IMR-90 (cell line): ENCODE measurements at regions not wholly inside any gene's neighbourhood (a gene's known extent, or its start where the extent isn't known, plus 50 kb on each side); places are given as distances from the start of the nearest gene placed in this dataset.

Experiments
- ATAC-seq: fragments of 200-7000 bp; cut with Tn5 transposase; 2 replicates; pipeline ENCODE4 v1.9.1; 2020; ENCODE audit warnings: low read depth, mild to moderate bottlenecking, moderate library complexity
- BruUV-seq: library from RNA; stranded (reverse); fragments of 400-500 nt; replicated peaks from 2 replicates; lab custom pipeline; 2021; lab: Mats Ljungman, UMichigan
- CTCF ChIA-PET: fragments of 300-600 bp; formaldehyde crosslinking; extraction: SDS; loops from one replicate; lab custom pipeline; 2021; ENCODE audit warnings: antibody characterized with exemption; lab: Yijun Ruan, JAX
- POLR2A ChIA-PET: fragments of 300-600 bp; sonication (Branson Sonifier 250); formaldehyde crosslinking; loops from one replicate; lab custom pipeline; 2022; ENCODE audit warnings: antibody characterized with exemption; ENCODE audit not compliant: unreplicated experiment; lab: Charles Lee
- DNase-seq: peaks from one replicate; pipeline ENCODE4 v3.0.0; 2013
- H2AFZ ChIP-seq: replicated peaks from 2 replicates; pipeline ENCODE3; 2013; ENCODE audit warnings: low read length, mild to moderate bottlenecking; ENCODE audit not compliant: poor library complexity
- H2AK5ac ChIP-seq: 2 replicates; pipeline ENCODE4 v1.6.1; 2013; ENCODE audit warnings: low read depth, low read length, inconsistent platforms
- H2AK9ac ChIP-seq: replicated peaks from 2 replicates; pipeline ENCODE3; 2013; ENCODE audit warnings: mild to moderate bottlenecking, low read depth, low read length, moderate library complexity; ENCODE audit not compliant: poor library complexity
- H2BK120ac ChIP-seq: 2 replicates; pipeline ENCODE4 v1.6.1; 2013; ENCODE audit warnings: low read depth, low read length, inconsistent platforms
- H2BK15ac ChIP-seq: 3 replicates; pipeline ENCODE4 v1.6.1; 2013; ENCODE audit warnings: low read depth, low read length, inconsistent platforms
- H2BK20ac ChIP-seq: 2 replicates; pipeline ENCODE4 v1.6.1; 2013; ENCODE audit warnings: low read depth, mild to moderate bottlenecking, inconsistent platforms, low read length, moderate library complexity
- H2BK5ac ChIP-seq: 2 replicates; pipeline ENCODE4 v1.6.1; 2013; ENCODE audit warnings: mild to moderate bottlenecking, low read depth, low read length, inconsistent platforms; ENCODE audit not compliant: poor library complexity, severe bottlenecking
- H3K14ac ChIP-seq: replicated peaks from 2 replicates; pipeline ENCODE4 v1.6.1; 2013; ENCODE audit warnings: low read depth, low read length, inconsistent platforms
- H3K18ac ChIP-seq: 2 replicates; pipeline ENCODE4 v1.6.1; 2013; ENCODE audit warnings: low read depth, low read length, control low read depth
- H3K23ac ChIP-seq: 2 replicates; pipeline ENCODE4 v1.6.1; 2013; ENCODE audit warnings: low read depth, low read length, inconsistent platforms
- H3K27ac ChIP-seq: 2 replicates; pipeline ENCODE4 v1.5.1; 2013; ENCODE audit warnings: mild to moderate bottlenecking, control low read depth, low read length; ENCODE audit not compliant: insufficient read depth
- H3K27me3 ChIP-seq: 2 replicates; pipeline ENCODE4 v1.6.1; 2013; ENCODE audit warnings: low read length; ENCODE audit not compliant: control insufficient read depth, insufficient read depth
- H3K36me3 ChIP-seq: 2 replicates; pipeline ENCODE4 v1.6.1; 2013; ENCODE audit warnings: low read length, mixed read lengths; ENCODE audit not compliant: control insufficient read depth, insufficient read depth
- H3K4ac ChIP-seq: 2 replicates; pipeline ENCODE4 v1.6.1; 2013; ENCODE audit warnings: low read depth, low read length, inconsistent platforms
- H3K4me1 ChIP-seq: 2 replicates; pipeline ENCODE4 v1.6.1; 2013; ENCODE audit warnings: low read length, mixed read lengths; ENCODE audit not compliant: control insufficient read depth, insufficient read depth
- H3K4me2 ChIP-seq: 2 replicates; pipeline ENCODE4 v1.6.1; 2013; ENCODE audit warnings: low read depth, mild to moderate bottlenecking, control low read depth, low read length, moderate library complexity
- H3K4me3 ChIP-seq: 2 replicates; pipeline ENCODE4 v1.5.1; 2013; ENCODE audit warnings: low read depth, mild to moderate bottlenecking, control low read depth, low read length, moderate library complexity; ENCODE audit not compliant: insufficient read depth
- H3K56ac ChIP-seq: 2 replicates; pipeline ENCODE4 v1.6.1; 2013; ENCODE audit warnings: low read length, inconsistent platforms; ENCODE audit not compliant: insufficient read depth; ENCODE audit errors: extremely low read depth
- H3K79me1 ChIP-seq, 2 experiments: 2 replicates each; pipeline ENCODE4 v1.6.1; 2013; ENCODE audit warnings: low read length in 2 of 2, inconsistent platforms in 1 of 2, low read depth in 1 of 2
- H3K9ac ChIP-seq: 2 replicates; pipeline ENCODE4 v1.6.1; 2013; ENCODE audit warnings: low read depth, low read length, control low read depth
- H3K9me1 ChIP-seq: 2 replicates; pipeline ENCODE4 v1.6.1; 2013; ENCODE audit warnings: low read length, inconsistent platforms; ENCODE audit not compliant: insufficient read depth
- H3K9me3 ChIP-seq: 2 replicates; pipeline ENCODE4 v1.6.1; 2013; ENCODE audit warnings: low read length; ENCODE audit not compliant: control insufficient read depth, insufficient read depth
- H4K20me1 ChIP-seq: 2 replicates; pipeline ENCODE4 v1.6.1; 2013; ENCODE audit warnings: low read length, inconsistent platforms; ENCODE audit not compliant: insufficient read depth
- H4K5ac ChIP-seq: 2 replicates; pipeline ENCODE4 v1.6.1; 2013; ENCODE audit warnings: mild to moderate bottlenecking, low read depth, low read length, control low read depth
- H4K8ac ChIP-seq, 2 experiments: 2 replicates each; pipeline ENCODE4 v1.6.1; 2013; ENCODE audit warnings: low read depth in 2 of 2, low read length in 2 of 2, control low read depth in 1 of 2, inconsistent platforms in 1 of 2
- H4K91ac ChIP-seq: 2 replicates; pipeline ENCODE4 v1.6.1; 2013; ENCODE audit warnings: low read depth, low read length, inconsistent platforms; ENCODE audit not compliant: insufficient read depth
- CTCF ChIP-seq: conservative IDR thresholded peaks from 2 replicates; pipeline ENCODE4 v1.5.1; 2012; ENCODE audit warnings: mild to moderate bottlenecking, low read depth, low read length, improper control_type of control experiment
- MAFK ChIP-seq: IDR thresholded peaks from 2 replicates; pipeline ENCODE4 v1.6.1; 2012; ENCODE audit warnings: low read depth, low read length, improper control_type of control experiment
- RAD21 ChIP-seq: IDR thresholded peaks from 2 replicates; pipeline ENCODE4 v1.6.1; 2012; ENCODE audit warnings: low read length, improper control_type of control experiment
- RCOR1 ChIP-seq: IDR thresholded peaks from 2 replicates; pipeline ENCODE4 v1.6.1; 2012; ENCODE audit warnings: mild to moderate bottlenecking, low read length, improper control_type of control experiment; ENCODE audit not compliant: insufficient replicate concordance
- WGBS, 2 experiments: methylation state at CpG; one replicate each; pipeline versions ENCODE4 v1.1.5 to v1.1.7; 2013; ENCODE audit warnings: missing lambda C conversion rate in 2 of 2; ENCODE audit not compliant: insufficient read length in 1 of 2; ENCODE audit errors: extremely low coverage in 2 of 2; 5-methylcytosine and 5-hydroxymethylcytosine counted together
- dilution Hi-C: fragments of 300-500 bp; cut with HindIII; formaldehyde crosslinking; loops from one replicate; pipeline ENCODE4 v1.14.3; 2018; ENCODE audit warnings: low sequenced_read_pairs; ENCODE audit not compliant: unreplicated experiment
- in situ Hi-C: fragments of 300-500 bp; cut with MboI; formaldehyde crosslinking; loops from 3 replicates; pipeline ENCODE4 v1.14.3; 2019; ENCODE audit warnings: low sequenced_read_pairs, inconsistent platforms, mixed read lengths
- intact Hi-C: fragments of 100-400 bp; cut with micrococcal nuclease; formaldehyde crosslinking; loops from 2 replicates; pipeline ENCODE4 v1.10.0; 2022

DNA sequence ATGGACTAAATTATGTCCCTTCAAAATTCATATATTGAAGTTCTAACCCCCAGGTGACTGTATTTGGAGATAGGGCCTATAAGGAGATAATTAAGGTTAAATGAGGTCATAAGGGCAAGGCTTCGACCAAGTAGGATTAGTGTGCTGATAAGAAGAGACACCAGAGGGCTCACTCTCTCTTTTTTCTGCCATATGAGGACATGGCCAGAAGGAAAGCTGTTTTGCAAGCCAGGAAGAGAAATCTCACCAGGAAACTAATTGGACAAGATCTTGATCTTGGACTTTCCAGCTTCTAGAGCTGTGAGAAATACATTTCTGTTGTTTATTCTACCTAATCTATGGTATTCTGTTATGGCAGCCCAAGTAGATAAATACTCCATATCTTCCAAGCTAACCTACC is 503.6 kb upstream of the NAALADL2 start:
- H4K91ac ChIP-seq, result no peak overlapping the region
- H4K5ac ChIP-seq, result no peak overlapping the region
- no peak overlapping the region for H2BK15ac ChIP-seq
- no peaks in the 10 kb centered on the region for H3K4me1 ChIP-seq
- TF ChIP-seq MAFK (no peak), RCOR1 (no peak), CTCF (no peak), RAD21 (peak; percentile 29)
- no peaks in the 10 kb centered on the region for H3K27me3 ChIP-seq
- intact Hi-C loops, result no loop called here
- POLR2A ChIA-PET, result no interaction called here
- H3K79me1 ChIP-seq, result no peaks in the 10 kb centered on the region
- H3K56ac ChIP-seq, result no peak overlapping the region
- H3K14ac ChIP-seq, result no peak overlapping the region
- H3K9me1 ChIP-seq, result no peaks in the 10 kb centered on the region
- in situ Hi-C loops, result no loop called here
- no peak overlapping the region for H2AK9ac ChIP-seq
- H3K9ac ChIP-seq, result no peak overlapping the region
- CTCF ChIA-PET, result interaction anchor here (0.9 to 1.1 kb wide), 2 partner anchors 8 to 39 kb away, joined by 3 read pairs; no protein-coding TSS in a partner anchor
- H3K18ac ChIP-seq, result no peak overlapping the region
- H3K36me3 ChIP-seq, result no peaks in the 10 kb centered on the region
- peak; percentile 17; the same call in 1 of the 2 replicates for ATAC-seq
- no CpG with 5 or more reads among the region's 1 CpG for WGBS, 2 experiments
- H2BK20ac ChIP-seq, result no peak overlapping the region
- no peak overlapping the region for H3K4me2 ChIP-seq
- no peak overlapping the region for H3K4me3 ChIP-seq
- no peak overlapping the region for H2AFZ ChIP-seq
- no peak overlapping the region for H2BK120ac ChIP-seq
- no peak overlapping the region for H3K27ac ChIP-seq
- dilution Hi-C loops, result no loop called here
- H2BK5ac ChIP-seq, result no peak overlapping the region
- H4K8ac ChIP-seq, result no peak overlapping the region
- no peaks in the 10 kb centered on the region for H3K9me3 ChIP-seq
- no peak overlapping the region for H3K23ac ChIP-seq
- BruUV-seq, result no TSS peak
- H2AK5ac ChIP-seq, result no peak overlapping the region
- no peak overlapping the region for H3K4ac ChIP-seq
- DNase-seq, result peak; percentile 28
- H4K20me1 ChIP-seq, result no peaks in the 10 kb centered on the region
